Gastroesophageal sphincter (tissue), 3 donors: ENCODE measurements at regions not wholly inside any gene's neighbourhood (a gene's known extent, or its start where the extent isn't known, plus 50 kb on each side); places are given as distances from the start of the nearest gene placed in this dataset.

ENCODE experiments used
- CTCF ChIP-seq, 4 experiments: fragments of 200-600 bp in 2 of 4; fragments of 450-650 bp in 2 of 4; sonication (generic) in 1 of 4; IDR thresholded peaks; one replicate each; pipeline ENCODE4 v1.5.1; 2017 to 2019; ENCODE audit warnings: antibody characterized with exemption in 4 of 4, mild to moderate bottlenecking in 2 of 4, moderate library complexity in 2 of 4
- EP300 ChIP-seq: sonication (generic); formaldehyde crosslinking; IDR thresholded peaks from one replicate; pipeline ENCODE4 v1.6.1; 2017; ENCODE audit warnings: antibody characterized with exemption, mild to moderate bottlenecking

- no peak for TF ChIP-seq CTCF (IDR thresholded peaks at IDR 0.05)
- TF ChIP-seq EP300 = no peak
Measured at GRCh38 chr9:14482856-14483255, 168.9 kb upstream of the NFIB start.
